HG03103 (cell line): ENCODE measurements at regions not wholly inside any gene's neighbourhood (a gene's known extent, or its start where the extent isn't known, plus 50 kb on each side); places are given as distances from the start of the nearest gene placed in this dataset.
"Not testable (repeated sequence)": the region's sequence is repeated elsewhere in the genome, so short reads cannot be mapped to it uniquely, and the experiment has no call there.

Experiments
- ATAC-seq: cut with Tn5 transposase; IDR thresholded peaks from one replicate; pipeline ENCODE4 v1.9.1; 2021; ENCODE audit warnings: low read depth; ENCODE audit not compliant: unreplicated experiment

DNA sequence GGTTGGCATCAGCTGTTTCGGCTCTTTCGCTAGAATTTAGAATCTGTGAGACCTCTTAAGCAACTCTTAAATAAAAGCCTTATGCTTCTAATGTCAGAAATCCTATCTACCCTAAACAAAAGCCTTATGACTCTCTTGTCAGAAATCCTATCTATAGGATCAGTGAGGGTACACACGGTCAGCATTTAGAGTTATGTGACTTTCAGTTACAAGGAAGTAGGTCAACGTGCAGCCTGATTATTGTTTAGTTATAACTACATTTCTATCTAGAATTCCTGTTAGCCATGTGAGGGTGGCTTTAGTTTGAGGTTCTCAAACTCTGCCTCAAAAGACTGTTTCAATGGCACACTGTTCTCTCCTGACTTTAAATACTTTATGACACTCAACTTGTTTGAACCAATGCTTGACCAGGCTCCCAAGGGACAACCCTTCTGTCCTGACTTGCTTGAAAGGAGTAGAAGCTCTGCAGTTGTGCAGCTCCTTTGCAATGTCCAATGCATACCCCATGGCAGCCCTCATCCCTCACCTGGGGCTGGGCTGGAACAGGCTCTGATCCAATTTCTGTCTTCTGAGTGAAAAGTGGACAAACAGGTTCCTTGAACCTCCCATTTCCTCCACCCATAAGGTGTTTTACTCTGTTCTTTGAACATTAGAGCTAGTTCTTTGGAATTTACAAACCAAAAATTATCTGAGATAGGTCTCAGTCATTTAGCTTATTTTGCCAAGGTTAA is 251.6 kb upstream of the PIK3R1 start:
- no peak for ATAC-seq

DNA sequence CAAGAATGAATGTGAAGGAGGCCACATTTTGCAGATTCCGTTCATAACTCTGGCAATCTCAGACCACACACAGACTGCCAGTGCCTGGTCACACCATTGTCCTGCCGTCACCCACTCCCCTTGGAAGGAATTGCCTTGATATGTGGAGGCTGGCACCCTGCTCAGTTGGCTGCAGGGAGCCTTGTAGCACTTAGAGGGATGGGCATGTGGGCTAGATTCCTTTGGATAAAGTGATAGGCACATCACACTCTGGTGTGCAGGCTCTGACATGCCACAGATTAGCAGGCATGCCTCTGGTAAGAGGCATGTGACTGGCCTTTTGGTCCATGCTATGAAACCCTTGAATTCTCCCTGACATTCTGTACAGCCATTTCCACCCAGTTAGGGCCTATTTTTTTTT is 254.6 kb upstream of the PIK3R1 start:
- no peak for ATAC-seq

DNA sequence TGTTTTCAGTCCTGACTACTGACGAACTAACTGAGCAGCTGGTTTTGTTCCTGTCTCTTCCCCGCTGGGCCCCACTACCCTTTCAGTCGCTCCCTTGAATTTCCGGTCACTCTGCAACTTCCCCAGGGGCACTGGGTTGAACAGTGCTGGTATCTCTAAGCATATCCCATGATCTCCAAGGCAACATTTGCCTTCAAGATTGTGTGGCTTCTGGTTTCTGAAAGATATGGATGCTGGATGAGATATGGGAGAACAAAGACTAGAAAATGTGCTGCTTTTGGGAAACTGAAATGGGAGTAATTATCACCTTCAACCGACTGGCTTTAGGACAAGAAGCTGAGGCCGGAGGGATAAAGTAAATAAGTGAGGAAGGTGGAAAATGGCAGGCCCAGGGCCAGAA is 258.2 kb upstream of the PIK3R1 start:
- ATAC-seq = no peak

DNA sequence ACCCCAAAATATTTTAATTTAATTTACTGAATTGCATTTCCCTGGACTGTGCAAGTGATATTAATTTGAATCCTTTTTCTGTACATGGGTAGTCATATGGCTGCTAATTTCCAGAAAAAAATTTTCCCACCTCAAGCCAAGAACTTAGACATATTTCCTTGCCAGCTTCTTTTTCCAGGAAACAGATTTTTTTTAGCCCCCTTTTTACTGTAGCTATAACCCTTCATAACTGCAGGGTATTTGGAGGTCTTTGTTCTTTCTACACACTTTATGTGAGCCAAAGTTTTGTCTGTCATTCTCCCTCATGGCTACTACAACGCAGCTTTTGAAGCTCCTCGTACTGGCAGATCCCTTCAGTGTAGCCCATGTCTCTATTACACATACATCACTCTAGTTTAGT is 261.2 kb upstream of the PIK3R1 start:
- ATAC-seq = no peak

DNA sequence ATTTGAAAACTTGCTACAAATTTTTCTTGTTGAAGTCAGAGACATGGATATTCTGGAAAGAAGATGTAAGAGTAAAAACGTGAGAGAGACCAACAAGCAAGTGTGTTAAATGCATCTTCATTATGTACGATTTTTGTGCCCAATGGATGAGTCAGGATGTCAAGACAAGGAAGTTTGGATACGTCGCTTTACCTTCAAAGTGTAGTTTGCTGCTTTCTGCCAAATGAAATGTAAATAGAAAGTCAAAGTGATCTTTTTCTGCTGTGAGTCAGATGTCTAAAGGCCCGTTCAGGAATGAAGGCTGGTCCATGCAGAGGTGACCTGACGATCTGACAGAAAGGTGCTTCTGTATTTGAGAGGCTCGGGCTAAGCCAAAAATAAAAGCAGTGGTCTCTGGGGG is 273.1 kb upstream of the PIK3R1 start:
- no peak for ATAC-seq

DNA sequence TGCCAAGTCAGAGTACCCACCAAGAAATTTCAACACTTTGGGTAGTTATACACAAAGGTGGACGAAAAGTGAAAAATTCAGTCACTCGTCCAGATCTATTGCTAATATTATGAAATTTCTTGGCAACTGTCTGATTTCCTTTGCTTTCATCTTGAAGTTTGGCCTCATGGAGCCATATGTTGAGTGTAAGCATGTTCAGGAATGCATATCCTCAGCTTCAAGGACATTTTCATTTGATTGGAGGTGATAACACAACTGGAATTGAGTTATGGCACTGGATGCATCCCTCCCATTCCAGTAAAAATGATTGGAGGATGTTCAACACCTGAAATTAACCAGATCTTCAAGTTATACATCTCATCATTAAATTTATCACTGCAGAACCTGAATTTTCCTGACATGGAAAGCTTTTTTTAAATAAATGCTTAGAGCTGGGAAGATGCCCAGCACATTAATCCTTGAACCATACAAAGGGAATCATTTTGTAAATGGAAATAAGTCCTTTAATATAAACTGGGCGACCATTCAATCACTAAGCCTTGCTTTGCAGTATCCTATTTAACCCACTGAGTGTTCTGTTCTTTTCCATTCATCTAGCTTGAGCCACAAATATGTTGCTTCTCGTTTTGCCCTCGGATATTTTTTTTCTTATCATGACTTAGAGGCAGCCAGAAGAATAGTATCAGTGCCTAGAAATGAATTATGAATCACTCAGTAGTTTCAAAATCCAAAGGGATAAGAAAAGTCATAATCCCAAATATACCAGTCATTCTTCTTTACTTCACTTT is 273.7 kb upstream of the PIK3R1 start:
- no peak for ATAC-seq

DNA sequence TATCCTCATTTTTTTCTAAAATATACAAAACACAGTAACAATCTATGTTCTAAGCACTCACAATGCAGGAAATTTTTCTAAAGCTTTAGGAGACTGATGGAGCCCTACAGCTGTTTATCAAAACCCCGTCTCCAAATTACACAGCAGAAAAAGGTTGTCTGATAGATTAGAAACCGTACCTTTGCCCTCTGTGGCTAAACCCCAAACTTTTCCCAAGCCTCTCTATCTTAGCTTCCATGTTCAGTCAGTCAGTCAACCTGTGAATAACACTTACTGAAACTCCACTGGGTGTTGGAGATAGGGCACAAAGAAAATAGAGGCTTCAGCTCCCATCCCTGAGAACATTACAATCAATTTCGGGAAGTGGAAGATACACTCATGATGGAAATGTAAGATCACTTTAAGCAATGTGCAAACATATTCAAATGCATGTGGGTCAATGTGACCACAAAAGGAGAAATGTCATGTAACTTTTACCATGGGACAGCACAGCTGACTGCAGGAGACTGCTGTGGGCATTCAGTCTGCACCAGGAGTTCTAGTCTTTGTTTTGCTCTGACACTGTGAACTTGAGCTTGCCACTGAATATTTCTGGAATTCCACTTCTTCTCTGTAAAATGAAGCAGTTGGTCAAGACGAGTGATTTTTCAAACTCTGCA is 279.5 kb upstream of the PIK3R1 start:
- ATAC-seq = no peak

DNA sequence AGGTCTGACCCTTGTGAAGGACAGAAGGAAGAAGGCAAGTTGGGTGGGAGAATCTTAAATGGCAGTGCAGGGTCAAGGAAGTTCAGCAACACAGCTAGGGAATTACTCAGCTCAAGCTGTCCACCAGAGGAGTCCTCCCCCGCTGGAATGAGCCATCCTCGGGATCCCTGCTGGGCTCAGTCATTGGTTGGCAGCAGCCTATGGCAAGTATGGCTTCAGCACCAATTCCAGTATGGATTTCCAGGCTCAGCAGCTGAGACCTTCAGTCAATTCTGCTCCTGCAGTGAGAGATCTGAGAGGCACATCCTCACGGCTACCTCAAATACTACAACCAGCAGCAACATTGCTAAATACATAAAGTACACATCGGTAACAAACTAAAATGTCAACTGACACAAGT is 280.6 kb upstream of the PIK3R1 start:
- no peak for ATAC-seq

DNA sequence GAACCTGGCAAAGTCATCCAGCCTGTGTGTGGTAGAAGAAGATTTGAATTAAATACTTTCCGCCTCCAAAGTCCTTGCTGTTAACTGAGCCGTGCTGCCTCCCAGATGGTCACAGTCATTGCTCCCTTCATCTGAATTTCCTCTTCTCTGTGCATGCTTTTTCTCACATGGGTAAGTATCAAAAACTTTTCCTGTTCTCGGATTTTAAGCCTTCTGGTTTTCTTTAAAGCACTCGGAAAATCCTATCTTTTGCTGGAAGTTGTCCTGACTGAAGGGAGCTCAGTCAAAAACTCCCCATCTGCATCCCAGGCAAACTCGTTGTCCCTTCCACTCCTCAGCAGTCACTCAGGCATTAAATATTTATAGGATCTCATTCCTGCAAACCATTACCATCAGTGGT is 290.0 kb upstream of the PIK3R1 start:
- ATAC-seq = no peak

DNA sequence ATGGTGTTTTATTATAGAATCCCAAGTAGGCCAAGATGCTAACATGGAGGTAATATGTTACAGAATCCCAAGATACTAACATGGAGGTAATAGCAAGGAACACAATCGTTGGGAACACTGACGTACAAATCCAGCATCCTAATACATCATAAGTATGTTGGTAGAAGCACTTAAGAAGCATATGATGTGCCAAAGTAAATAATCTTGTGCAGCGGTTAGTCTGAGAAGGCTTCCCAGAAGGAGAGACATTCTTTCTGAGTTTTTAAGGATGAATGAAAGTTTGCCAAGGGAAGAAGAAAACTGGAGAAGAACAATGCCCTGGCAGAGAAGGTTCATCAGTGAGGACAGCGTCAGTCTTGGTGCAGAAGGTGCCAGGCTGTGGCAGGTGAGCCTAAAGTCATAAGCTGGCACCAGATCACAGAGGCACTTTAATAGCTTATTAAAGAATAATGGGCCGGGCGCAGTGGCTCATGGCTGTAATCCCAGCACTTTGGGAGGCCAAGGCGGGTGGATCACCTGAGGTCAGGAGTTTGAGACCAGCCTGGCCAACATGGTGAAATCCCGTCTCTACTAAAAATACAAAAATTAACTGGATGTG is 294.5 kb upstream of the PIK3R1 start:
- no peak for ATAC-seq

DNA sequence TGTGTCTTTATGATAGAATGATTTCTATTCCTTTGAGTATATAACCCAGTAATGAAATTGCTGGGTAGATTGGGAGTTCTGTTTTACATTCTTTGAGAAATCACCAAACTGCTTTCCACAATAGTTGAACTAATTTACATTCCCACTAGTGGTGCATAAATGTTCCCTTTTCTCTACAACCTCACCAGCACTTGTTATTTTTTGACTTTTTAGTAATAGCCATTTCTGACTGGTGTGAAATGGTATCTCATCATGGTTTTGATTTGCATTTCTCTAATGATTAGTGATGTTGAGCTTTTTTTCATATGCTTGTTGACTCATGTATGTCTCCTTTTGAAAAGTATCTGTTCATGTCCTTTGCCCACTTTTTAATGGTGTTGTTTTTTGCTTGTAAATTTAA is 296.0 kb upstream of the PIK3R1 start:
- not testable (repeated sequence) for ATAC-seq

DNA sequence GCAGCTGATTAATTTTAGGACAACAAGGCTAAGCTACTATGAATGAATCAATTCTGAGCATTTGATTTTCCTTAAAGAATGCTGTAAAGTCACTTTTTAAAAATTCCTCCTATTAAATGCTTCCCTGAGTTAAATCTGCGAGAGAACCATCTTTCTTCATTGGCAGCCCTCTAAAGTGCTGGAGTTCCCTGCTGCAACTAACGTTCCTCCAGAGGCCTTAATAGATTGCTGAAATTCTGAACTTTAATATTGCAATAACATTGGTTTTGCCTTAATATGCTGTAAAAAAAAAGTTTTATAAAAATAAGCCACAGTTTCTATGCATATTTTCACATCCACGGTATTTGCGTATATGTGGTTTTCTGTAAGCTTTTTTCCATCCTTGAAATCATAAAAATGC is 298.0 kb upstream of the PIK3R1 start:
- ATAC-seq = no peak

DNA sequence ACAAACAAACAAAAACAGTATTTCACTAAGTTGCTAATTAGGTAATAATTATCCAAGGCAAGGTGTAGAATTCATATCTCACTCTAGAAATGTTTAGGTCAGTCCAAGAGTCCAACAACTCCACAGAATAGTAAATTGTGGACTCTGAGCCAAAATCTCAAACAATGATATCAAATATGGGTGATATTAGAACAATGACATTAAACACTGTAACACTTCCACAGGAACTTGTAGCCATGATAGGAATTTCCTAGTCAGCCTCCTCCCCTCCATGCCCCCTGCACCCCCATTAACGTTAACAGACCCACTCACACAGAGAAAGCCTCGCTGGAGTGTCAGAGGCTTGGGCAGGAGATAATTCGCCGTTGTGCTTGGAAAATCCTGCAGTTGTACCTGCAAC is 305.0 kb upstream of the PIK3R1 start:
- no peak for ATAC-seq

DNA sequence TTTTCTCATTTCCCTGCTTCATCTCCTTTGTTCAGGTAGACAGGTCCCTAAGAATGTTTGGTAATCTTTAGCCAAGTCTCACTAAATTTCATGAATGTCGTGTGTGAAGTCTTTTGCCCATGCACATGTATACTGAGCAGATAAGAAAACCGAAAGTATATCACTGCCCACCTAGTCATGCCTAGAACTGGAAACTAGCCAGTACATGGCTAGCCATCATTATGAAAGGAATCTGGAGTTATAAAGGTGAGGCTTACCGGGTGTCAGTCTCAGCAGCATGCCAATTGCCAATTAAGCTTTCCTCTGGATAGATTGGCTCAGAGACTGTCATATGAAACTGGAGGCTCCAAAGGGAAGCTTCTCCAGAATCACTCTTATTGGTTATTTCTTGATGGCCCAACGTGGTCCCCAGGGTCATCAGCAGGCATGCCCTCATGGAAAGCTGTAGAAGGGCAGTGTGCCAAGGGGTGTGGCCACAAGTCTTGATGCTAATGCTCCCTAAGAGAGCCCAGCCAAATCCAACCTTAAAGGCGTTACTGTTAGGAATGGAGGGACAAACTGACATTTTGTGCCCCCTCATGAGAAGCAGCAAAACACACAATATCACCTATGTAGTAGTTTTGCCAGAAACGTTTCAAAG is 307.3 kb upstream of the PIK3R1 start:
- ATAC-seq = no peak

DNA sequence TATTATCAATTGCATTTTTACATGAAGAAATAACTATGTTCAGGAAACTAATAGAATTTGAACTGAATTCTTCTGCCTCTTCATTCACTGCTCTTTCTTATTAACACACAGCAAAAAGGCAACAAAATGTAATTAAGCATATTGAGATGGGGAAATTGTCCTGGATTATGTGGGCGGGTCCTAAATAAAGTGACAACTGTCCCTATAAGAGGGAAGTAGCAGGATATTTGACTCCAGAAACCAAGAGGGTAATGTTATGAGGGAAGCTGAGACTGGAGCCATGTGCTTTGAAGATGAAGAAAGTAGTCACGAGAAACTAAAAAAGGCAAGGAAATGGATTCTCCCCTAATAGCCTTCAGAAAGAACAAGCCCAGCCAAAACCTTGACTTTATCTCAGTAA is 311.2 kb upstream of the PIK3R1 start:
- ATAC-seq = no peak

DNA sequence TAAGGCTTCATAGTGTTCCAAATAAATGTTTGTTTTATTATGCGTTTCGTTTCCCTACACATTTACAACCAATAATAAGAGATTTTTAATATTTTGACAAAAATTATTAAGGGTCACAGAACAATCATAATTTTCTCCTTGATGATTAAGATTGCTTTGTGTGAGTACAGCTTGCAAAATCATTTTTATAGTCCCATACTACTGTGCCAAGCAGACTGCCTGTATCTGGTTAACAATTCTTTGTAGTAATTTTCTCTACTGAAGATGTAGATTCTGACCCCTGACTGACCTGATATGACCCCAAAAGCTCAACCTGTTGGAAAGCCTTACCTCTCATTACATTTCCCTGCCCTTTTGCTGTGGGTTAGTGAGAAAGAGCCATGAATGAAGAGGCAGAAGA is 311.9 kb upstream of the PIK3R1 start:
- no peak for ATAC-seq

DNA sequence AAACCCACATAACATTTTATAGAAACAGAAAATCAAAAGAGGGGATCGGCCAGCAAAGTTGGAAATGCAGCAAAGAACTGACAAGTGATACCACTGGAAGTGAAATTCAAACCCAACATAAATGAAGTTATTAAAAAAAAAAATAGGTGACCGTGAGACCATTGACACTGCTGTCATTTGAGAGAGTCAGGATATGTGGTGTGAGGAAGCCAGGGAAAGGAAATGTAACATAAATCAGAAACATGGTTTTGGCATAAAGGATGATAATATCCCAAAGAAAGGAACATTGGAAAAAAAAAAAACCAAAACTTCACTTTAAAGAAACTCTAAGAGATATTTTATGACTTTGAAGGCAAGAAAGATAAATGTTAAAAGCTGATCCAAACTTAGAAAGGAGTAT is 312.4 kb upstream of the PIK3R1 start:
- ATAC-seq = no peak

DNA sequence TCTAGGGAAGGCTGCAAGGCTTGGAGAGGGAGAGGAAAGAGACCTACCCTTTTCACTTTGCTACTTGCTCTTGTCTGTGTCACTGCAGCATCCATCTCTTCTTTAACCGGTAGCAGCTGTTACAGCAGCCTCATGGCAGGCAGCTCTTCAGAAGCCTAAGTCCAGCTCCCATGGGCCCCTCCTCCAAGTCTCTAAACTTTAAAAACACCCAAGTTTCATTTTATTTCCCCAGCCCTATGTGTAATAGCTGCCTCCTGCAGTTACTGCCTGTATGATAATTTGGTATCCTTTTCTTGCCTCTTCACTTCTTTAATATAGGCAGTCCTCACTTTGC is 313.1 kb upstream of the PIK3R1 start:
- no peak for ATAC-seq

DNA sequence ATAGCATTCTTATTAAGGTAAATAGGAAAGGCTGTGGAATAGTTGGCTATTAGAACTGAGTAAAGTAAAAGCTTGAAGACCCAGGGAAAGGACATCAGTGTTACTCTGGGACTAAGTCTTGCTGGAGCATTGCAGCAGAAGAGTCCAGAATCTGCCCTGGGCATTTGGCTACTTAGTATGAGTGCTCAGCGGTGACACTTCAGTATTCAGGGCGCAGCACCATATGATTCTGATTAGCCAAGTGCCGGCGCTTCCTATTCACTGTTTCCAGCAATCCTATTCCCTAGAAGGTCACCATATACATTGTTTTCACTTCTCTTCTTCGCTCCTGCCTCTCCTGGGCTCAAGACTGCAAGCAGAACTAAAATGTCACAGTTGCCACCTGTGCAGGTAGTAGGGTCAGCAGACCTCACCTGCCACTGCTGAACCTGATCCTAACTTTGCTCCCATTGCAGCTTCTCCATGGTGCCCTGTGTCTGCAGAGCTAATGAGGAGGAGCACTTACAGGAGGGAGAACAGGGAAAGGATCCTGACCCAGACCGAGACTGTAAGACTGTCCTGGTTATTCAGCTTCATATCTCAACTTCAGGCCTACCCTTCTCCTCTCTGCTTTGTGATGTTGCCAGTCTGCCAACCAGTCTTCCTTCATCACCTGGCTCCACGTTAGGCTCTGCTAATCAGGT is 313.6 kb upstream of the PIK3R1 start:
- no peak for ATAC-seq

DNA sequence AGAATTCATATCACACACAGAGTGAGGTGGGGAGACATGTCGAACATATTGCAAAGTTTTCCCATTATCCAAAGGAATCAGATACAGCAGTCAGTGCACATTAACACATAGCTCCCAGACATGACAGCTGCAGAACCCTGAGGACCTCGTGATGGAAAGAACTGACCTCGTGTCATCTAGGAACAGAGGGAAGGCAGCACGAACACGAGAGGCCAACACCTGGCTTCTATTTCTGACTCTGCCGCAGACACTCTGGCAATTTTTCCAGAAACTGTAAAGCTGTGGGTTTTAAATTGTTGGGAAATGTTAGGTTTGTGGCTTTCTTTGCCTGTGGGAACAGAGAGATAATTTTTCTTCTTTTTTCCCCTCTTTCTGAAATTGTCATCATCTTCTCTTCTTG is 315.0 kb upstream of the PIK3R1 start:
- no peak for ATAC-seq
